SK-N-SH (cell line): ENCODE measurements at regions not wholly inside any gene's neighbourhood (a gene's known extent, or its start where the extent isn't known, plus 50 kb on each side); places are given as distances from the start of the nearest gene placed in this dataset.

Experiments used
- CTCF ChIA-PET: fragments of 300-600, 350-600 bp; formaldehyde crosslinking; extraction: SDS; loops from one replicate; lab custom pipeline; 2021; lab: Yijun Ruan, JAX
- POLR2A ChIA-PET: fragments of 350-600 bp; sonication (Branson Sonifier 250); formaldehyde crosslinking; extraction: SDS; loops from one replicate; lab custom pipeline; 2020; ENCODE audit warnings: antibody characterized with exemption, inconsistent platforms; lab: Yijun Ruan, JAX
- DNase-seq: peaks from one replicate; pipeline ENCODE4 v3.0.0; 2012
- H2AFZ ChIP-seq: fragments of 200-600 bp; sonication (generic); 2 replicates; pipeline ENCODE4 v1.8.1; 2016; ENCODE audit warnings: antibody characterized with exemption, mild to moderate bottlenecking, low read depth
- H3F3A ChIP-seq: fragments of 200-600 bp; sonication (generic); replicated peaks from 2 replicates; pipeline ENCODE3; 2016; ENCODE audit warnings: antibody characterized with exemption, mild to moderate bottlenecking; ENCODE audit not compliant: insufficient read depth
- H3K27ac ChIP-seq, 2 experiments: fragments of 200-500 bp in 1 of 2; fragments of 200-600 bp in 1 of 2; sonication (Bioruptor generic) in 1 of 2; sonication (generic), shearing (Covaris generic) in 1 of 2; 2 replicates each; pipeline versions ENCODE4 v1.5.1 to v1.6.1; 2014 to 2016; ENCODE audit warnings: low read depth in 2 of 2, inconsistent platforms in 1 of 2, low read length in 1 of 2, mild to moderate bottlenecking in 1 of 2, mixed read lengths in 1 of 2
- H3K27me3 ChIP-seq: fragments of 200-600 bp; sonication (generic), shearing (Covaris generic); 2 replicates; pipeline ENCODE4 v1.6.1; 2016; ENCODE audit warnings: mixed run types; ENCODE audit not compliant: insufficient read depth
- H3K36me3 ChIP-seq, 2 experiments: fragments of 200-500 bp in 1 of 2; fragments of 200-600 bp in 1 of 2; sonication (Bioruptor generic) in 1 of 2; sonication (generic) in 1 of 2; replicated peaks in 1 of 2; 2 replicates each; pipeline versions ENCODE3 to v1.5.1; 2014 to 2016; ENCODE audit warnings: low read length in 1 of 2, mild to moderate bottlenecking in 1 of 2; ENCODE audit not compliant: insufficient read depth in 2 of 2, control insufficient read depth in 1 of 2
- H3K4me1 ChIP-seq, 2 experiments: fragments of 200-500 bp in 1 of 2; fragments of 200-600 bp in 1 of 2; sonication (Bioruptor generic) in 1 of 2; sonication (generic), shearing (Covaris generic) in 1 of 2; 2 replicates each; pipeline versions ENCODE4 v1.5.1 to v1.6.1; 2014 to 2016; ENCODE audit warnings: low read depth in 1 of 2, low read length in 1 of 2, mixed run types in 1 of 2; ENCODE audit not compliant: insufficient read depth in 2 of 2, control insufficient read depth in 1 of 2
- H3K4me2 ChIP-seq: fragments of 200-600 bp; sonication (generic), shearing (Covaris generic); 2 replicates; pipeline ENCODE4 v1.6.1; 2017; ENCODE audit warnings: mixed run types
- H3K4me3 ChIP-seq, 2 experiments: fragments of 200-500 bp in 1 of 2; fragments of 200-600 bp in 1 of 2; sonication (Bioruptor generic) in 1 of 2; sonication (generic), shearing (Covaris generic) in 1 of 2; 2 replicates each; pipeline versions ENCODE4 v1.5.1 to v1.8.1; 2014 to 2016; ENCODE audit warnings: low read depth in 2 of 2, inconsistent platforms in 1 of 2, low read length in 1 of 2, mild to moderate bottlenecking in 1 of 2, mixed read lengths in 1 of 2, moderate library complexity in 1 of 2
- H3K79me2 ChIP-seq: fragments of 200-600 bp; sonication (generic); 2 replicates; pipeline ENCODE4 v1.8.1; 2017; ENCODE audit warnings: mild to moderate bottlenecking; ENCODE audit not compliant: insufficient read depth
- H3K9ac ChIP-seq: fragments of 200-600 bp; sonication (generic); 2 replicates; pipeline ENCODE4 v1.6.1; 2017; ENCODE audit warnings: mixed run types
- H3K9me2 ChIP-seq: fragments of 200-600 bp; sonication (generic); 2 replicates; pipeline ENCODE4 v1.6.1; 2017; ENCODE audit warnings: mixed run types
- H3K9me3 ChIP-seq: fragments of 200-600 bp; sonication (generic); 2 replicates; pipeline ENCODE4 v1.6.1; 2017; ENCODE audit warnings: mixed run types, mild to moderate bottlenecking, moderate library complexity
- H4K20me1 ChIP-seq: fragments of 200-600 bp; sonication (generic); 2 replicates; pipeline ENCODE4 v1.6.1; 2017; ENCODE audit warnings: mild to moderate bottlenecking, mixed run types; ENCODE audit not compliant: insufficient read depth
- CHD2 ChIP-seq: fragments of 150-350 bp; IDR thresholded peaks from 2 replicates; pipeline ENCODE4 v1.6.1; 2018; ENCODE audit warnings: low read length; ENCODE audit not compliant: partially characterized antibody
- CTCF ChIP-seq: fragments of 200-600 bp; sonication (generic); IDR thresholded peaks from 2 replicates; pipeline ENCODE4 v1.6.1; 2017; ENCODE audit warnings: antibody characterized with exemption, mild to moderate bottlenecking, moderate library complexity
- EZH2phosphoT487 ChIP-seq: fragments of 200-600 bp; sonication (generic); IDR thresholded peaks from 2 replicates; pipeline ENCODE4 v1.6.1; 2017; ENCODE audit warnings: low read depth, mixed run types, mild to moderate bottlenecking, antibody characterized with exemption, moderate library complexity, borderline replicate concordance
- FOSL2 ChIP-seq: IDR thresholded peaks from 2 replicates; pipeline ENCODE4 v1.4.0; 2012; ENCODE audit warnings: low read depth, mild to moderate bottlenecking, moderate library complexity, borderline replicate concordance
- FOXM1 ChIP-seq: IDR thresholded peaks from 2 replicates; pipeline ENCODE4 v1.4.0; 2012; ENCODE audit warnings: low read depth, mild to moderate bottlenecking
- GABPA ChIP-seq: IDR thresholded peaks from 2 replicates; pipeline ENCODE4 v1.4.0; 2012; ENCODE audit warnings: low read depth, mild to moderate bottlenecking
- JUND ChIP-seq: IDR thresholded peaks from 2 replicates; pipeline ENCODE4 v1.4.0; 2012
- MEF2A ChIP-seq: IDR thresholded peaks from 2 replicates; pipeline ENCODE4 v1.4.0; 2012; ENCODE audit warnings: low read depth, borderline replicate concordance
- NFIC ChIP-seq: IDR thresholded peaks from 2 replicates; pipeline ENCODE4 v1.4.0; 2012; ENCODE audit warnings: borderline replicate concordance
- PBX3 ChIP-seq: IDR thresholded peaks from 2 replicates; pipeline ENCODE4; 2012
- RAD21 ChIP-seq: IDR thresholded peaks from 2 replicates; pipeline ENCODE4 v1.6.1; 2012; ENCODE audit warnings: mild to moderate bottlenecking, low read length
- RCOR1 ChIP-seq: fragments of 150-350 bp; IDR thresholded peaks from 2 replicates; pipeline ENCODE4 v1.6.1; 2017; ENCODE audit warnings: antibody characterized with exemption, low read length
- SMC3 ChIP-seq: IDR thresholded peaks from 2 replicates; pipeline ENCODE4 v1.6.1; 2012; ENCODE audit warnings: low read depth, low read length, improper control_type of control experiment
- TAF1 ChIP-seq: IDR thresholded peaks from 2 replicates; pipeline ENCODE4 v1.6.1; 2012; ENCODE audit warnings: low read depth, mild to moderate bottlenecking, low read length, moderate library complexity, borderline replicate concordance
- TEAD4 ChIP-seq: IDR thresholded peaks from 2 replicates; pipeline ENCODE4 v1.4.0; 2012; ENCODE audit warnings: mild to moderate bottlenecking, borderline replicate concordance; ENCODE audit not compliant: insufficient read depth
- WGBS: methylation state at CpG from one replicate; pipeline ENCODE4 v1.1.6; 2017; ENCODE audit warnings: low lambda C conversion rate; 5-methylcytosine and 5-hydroxymethylcytosine counted together

- Histone ChIP-seq H4K20me1 (no peaks in the 10 kb centered on the region), H2AFZ (no peak overlapping the region), H3K79me2 (no peaks in the 10 kb centered on the region), H3K4me2 (peak overlapping the region; percentile 44), H3K27me3 (no peaks in the 10 kb centered on the region; the same call in 1 of the 2 replicates), H3K9ac (no peak overlapping the region), H3K36me3 (no peaks in the 10 kb centered on the region), H3K4me1 (no peaks in the 10 kb centered on the region), H3K9me2 (no peaks in the 10 kb centered on the region), H3F3A (no peaks in the 10 kb centered on the region), H3K27ac (no peak overlapping the region), H3K9me3 (no peaks in the 10 kb centered on the region), H3K4me3 (peak overlapping the region in 1 of 2 experiments; percentile 12; a peak in 1 of 4 replicates)
- POLR2A ChIA-PET: no interaction called here
- TF ChIP-seq GABPA (no peak), TAF1 (no peak), JUND (no peak), SMC3 (no peak), MEF2A (no peak), FOSL2 (no peak), CHD2 (no peak), NFIC (no peak), RCOR1 (no peak), TEAD4 (no peak), EZH2phosphoT487 (no peak), PBX3 (no peak), FOXM1 (no peak)
- WGBS: 7% methylated on average over 9 of the region's 9 CpGs
- CTCF ChIA-PET: interaction anchor here (1.5 kb wide), 1 partner anchor 48 kb away, joined by 4 read pairs; no protein-coding TSS in a partner anchor
- DNase-seq: no peak
These were observed 194.4 kb downstream of the FAM133A start for GRCh38 chrX:93868289-93868965.

GRCh38 chrX:93874554-93874953, 200.5 kb downstream of the FAM133A start:
- Histone ChIP-seq H3K36me3 (no peaks in the 10 kb centered on the region), H3K9me3 (no peaks in the 10 kb centered on the region), H3K27ac (no peak overlapping the region), H3K4me1 (no peaks in the 10 kb centered on the region), H3F3A (no peaks in the 10 kb centered on the region), H3K4me2 (no peak overlapping the region), H3K9me2 (no peaks in the 10 kb centered on the region), H3K79me2 (no peaks in the 10 kb centered on the region), H4K20me1 (no peaks in the 10 kb centered on the region), H3K4me3 (no peak overlapping the region), H3K9ac (no peak overlapping the region), H3K27me3 (no peaks in the 10 kb centered on the region; the same call in 1 of the 2 replicates), H2AFZ (no peak overlapping the region)
- ChIA-PET CTCF (interaction anchor here (0.6 to 1.0 kb wide), 5 partner anchors 15 to 941 kb away, joined by 3 to 5 read pairs (median 3); no protein-coding TSS in a partner anchor), POLR2A (no interaction called here)
- TF ChIP-seq SMC3 (peak; percentile 18; the same call in 1 of the 2 replicates), RAD21 (peak; percentile 69), FOSL2 (no peak), CTCF (peak; percentile 73)
- peak; percentile 16 for DNase-seq
- WGBS: 9% methylated on average over 4 of the region's 4 CpGs
